ENCODE measurements at regions not wholly inside any gene's neighbourhood (a gene's known extent, or its start where the extent isn't known, plus 50 kb on each side); places are given as distances from the start of the nearest gene placed in this dataset.

- no peaks in the 10 kb centered on the region for H3K36me3 ChIP-seq (ENCODE audit: control insufficient read depth, insufficient read depth, low read length)
- DNase-seq (ENCODE audit: low read depth) (no peak), FAIRE-seq (no peak)
- H3K4me3 ChIP-seq (ENCODE audit: low read depth, low read length): no peak overlapping the region
- H3K27me3 ChIP-seq (ENCODE audit: control insufficient read depth, insufficient read depth, low read length): no peaks in the 10 kb centered on the region
- TF ChIP-seq CTCF (IDR thresholded peaks at IDR 0.05; ENCODE audit: insufficient read depth, low read length, severe bottlenecking): no peak
Observed at GRCh38 chr4:107304699-107305286, 268.7 kb upstream of the DKK2 start.

GRCh38 chr4:107299646-107300045, 263.5 kb upstream of the DKK2 start:
- H3K4me3 ChIP-seq (ENCODE audit: low read depth, low read length): no peak overlapping the region
- TF ChIP-seq CTCF (IDR thresholded peaks at IDR 0.05; ENCODE audit: insufficient read depth, low read length, severe bottlenecking): no peak
- FAIRE-seq: no peak

GRCh38 chr4:107292979-107293378, 256.9 kb upstream of the DKK2 start:
- Histone ChIP-seq H3K4me3 (ENCODE audit: low read depth, low read length) (no peak overlapping the region), H3K27me3 (ENCODE audit: control insufficient read depth, insufficient read depth, low read length) (no peaks in the 10 kb centered on the region), H3K36me3 (ENCODE audit: control insufficient read depth, insufficient read depth, low read length) (no peaks in the 10 kb centered on the region)
- DNase-seq (ENCODE audit: low read depth): peak; percentile 49
- peak; percentile 84 for FAIRE-seq
- TF ChIP-seq CTCF (IDR thresholded peaks at IDR 0.05; ENCODE audit: insufficient read depth, low read length, severe bottlenecking): no peak

More at GRCh38 chr4:107299646-107300045, 263.5 kb upstream of the DKK2 start:
- peak; percentile 49 for DNase-seq (ENCODE audit: low read depth)
- H3K36me3 ChIP-seq (ENCODE audit: control insufficient read depth, insufficient read depth, low read length): no peaks in the 10 kb centered on the region
- no peaks in the 10 kb centered on the region for H3K27me3 ChIP-seq (ENCODE audit: control insufficient read depth, insufficient read depth, low read length)

- TF ChIP-seq CTCF (IDR thresholded peaks at IDR 0.05; ENCODE audit: insufficient read depth, low read length, severe bottlenecking): no peak
- Histone ChIP-seq H3K27me3 (ENCODE audit: control insufficient read depth, insufficient read depth, low read length) (no peaks in the 10 kb centered on the region), H3K4me3 (ENCODE audit: low read depth, low read length) (no peak overlapping the region), H3K36me3 (ENCODE audit: control insufficient read depth, insufficient read depth, low read length) (no peaks in the 10 kb centered on the region)
- peak; percentile 96 for DNase-seq (ENCODE audit: low read depth)
- peak; percentile 86 for FAIRE-seq
Observed at GRCh38 chr4:107283587-107284559, 247.8 kb upstream of the DKK2 start.

GRCh38 chr4:107279733-107280132, 243.6 kb upstream of the DKK2 start:
- Histone ChIP-seq H3K36me3 (ENCODE audit: control insufficient read depth, insufficient read depth, low read length) (no peaks in the 10 kb centered on the region), H3K27me3 (ENCODE audit: control insufficient read depth, insufficient read depth, low read length) (no peaks in the 10 kb centered on the region), H3K4me3 (ENCODE audit: low read depth, low read length) (no peak overlapping the region)
- DNase-seq (ENCODE audit: low read depth): peak; percentile 79
- no peak for FAIRE-seq
- no peak for TF ChIP-seq CTCF (IDR thresholded peaks at IDR 0.05; ENCODE audit: insufficient read depth, low read length, severe bottlenecking)
